Retinal pigment epithelial cell (primary cell): ENCODE measurements at regions not wholly inside any gene's neighbourhood (a gene's known extent, or its start where the extent isn't known, plus 50 kb on each side); places are given as distances from the start of the nearest gene placed in this dataset.

Source experiments
- DNase-seq: peaks from one replicate; pipeline ENCODE4 v3.0.0-alpha.2; 2010; ENCODE audit warnings: low read depth
- H3K4me3 ChIP-seq: 2 replicates; pipeline ENCODE4 v1.5.1; 2011; ENCODE audit warnings: mild to moderate bottlenecking, low read length, control low read depth, moderate library complexity
- TF ChIP-seq, protein P1 (sequence below): conservative IDR thresholded peaks from 2 replicates; pipeline ENCODE4 v1.5.1; 2011; ENCODE audit warnings: low read depth, low read length, control low read depth, inconsistent platforms

DNA sequence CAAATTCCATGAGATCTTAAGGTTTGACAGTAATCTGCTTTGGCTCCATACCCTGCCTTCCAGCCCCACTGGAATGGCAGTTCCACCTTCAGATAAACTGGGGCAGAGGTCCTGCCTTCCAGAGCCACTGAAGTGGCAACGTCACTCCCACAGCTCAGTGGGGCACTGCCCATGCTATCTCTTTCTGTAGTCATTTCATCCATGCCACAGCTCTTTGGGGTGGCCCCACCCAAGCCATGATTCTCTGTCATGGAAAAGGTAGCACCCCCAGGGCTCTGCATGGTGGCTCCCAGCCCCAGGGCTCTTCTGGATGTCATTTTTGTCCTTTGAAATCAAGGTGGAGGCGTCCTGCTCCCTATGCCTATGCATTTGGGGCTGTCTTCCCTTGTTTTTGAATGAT lies 596.5 kb downstream of the SPOCK3 start:
- no peak overlapping the region for H3K4me3 ChIP-seq
- TF ChIP-seq, protein P1, sequence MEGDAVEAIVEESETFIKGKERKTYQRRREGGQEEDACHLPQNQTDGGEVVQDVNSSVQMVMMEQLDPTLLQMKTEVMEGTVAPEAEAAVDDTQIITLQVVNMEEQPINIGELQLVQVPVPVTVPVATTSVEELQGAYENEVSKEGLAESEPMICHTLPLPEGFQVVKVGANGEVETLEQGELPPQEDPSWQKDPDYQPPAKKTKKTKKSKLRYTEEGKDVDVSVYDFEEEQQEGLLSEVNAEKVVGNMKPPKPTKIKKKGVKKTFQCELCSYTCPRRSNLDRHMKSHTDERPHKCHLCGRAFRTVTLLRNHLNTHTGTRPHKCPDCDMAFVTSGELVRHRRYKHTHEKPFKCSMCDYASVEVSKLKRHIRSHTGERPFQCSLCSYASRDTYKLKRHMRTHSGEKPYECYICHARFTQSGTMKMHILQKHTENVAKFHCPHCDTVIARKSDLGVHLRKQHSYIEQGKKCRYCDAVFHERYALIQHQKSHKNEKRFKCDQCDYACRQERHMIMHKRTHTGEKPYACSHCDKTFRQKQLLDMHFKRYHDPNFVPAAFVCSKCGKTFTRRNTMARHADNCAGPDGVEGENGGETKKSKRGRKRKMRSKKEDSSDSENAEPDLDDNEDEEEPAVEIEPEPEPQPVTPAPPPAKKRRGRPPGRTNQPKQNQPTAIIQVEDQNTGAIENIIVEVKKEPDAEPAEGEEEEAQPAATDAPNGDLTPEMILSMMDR, result no peak
- no peak for DNase-seq

DNA sequence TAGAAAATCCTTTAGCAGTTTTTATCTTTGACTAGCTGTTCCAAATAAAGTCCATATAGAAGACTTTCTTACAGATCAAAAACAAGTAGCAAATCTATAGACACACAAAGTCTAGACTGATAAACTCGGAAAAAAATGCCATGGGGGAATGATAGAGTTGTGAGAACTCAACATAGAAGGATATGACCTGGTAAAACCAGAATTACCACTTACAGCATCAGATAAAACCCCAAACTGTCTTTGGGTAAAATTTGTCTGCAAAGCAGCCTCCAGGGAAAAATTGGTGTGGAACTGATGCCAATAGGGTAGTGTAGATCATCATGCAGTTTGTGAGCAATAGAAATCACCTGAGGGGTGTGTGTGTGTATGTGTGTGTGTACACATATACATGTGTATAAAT lies 579.1 kb downstream of the SPOCK3 start:
- no peak for DNase-seq
- TF ChIP-seq, protein P1, result no peak
- no peak overlapping the region for H3K4me3 ChIP-seq

DNA sequence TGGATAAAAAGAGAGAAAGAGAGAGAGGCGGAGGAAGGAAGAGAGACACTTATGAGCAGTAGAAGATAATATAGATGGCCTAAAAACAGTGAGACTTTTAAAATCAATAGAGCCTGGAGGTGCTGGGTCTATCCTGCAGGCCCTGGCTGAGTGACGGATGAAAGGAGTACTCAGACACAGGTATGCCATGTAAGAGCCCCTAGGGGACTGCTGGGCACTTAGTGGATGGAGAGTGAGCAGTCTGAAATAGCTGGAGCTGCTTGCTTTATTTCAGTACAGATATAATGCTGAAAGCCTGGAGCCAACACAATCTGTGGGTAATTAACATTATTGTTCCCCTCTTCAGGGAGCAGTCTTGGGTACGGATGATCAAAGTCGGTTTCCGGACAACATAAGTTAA lies 578.6 kb downstream of the SPOCK3 start:
- DNase-seq, result no peak
- H3K4me3 ChIP-seq, result no peak overlapping the region
- TF ChIP-seq, protein P1, result no peak

DNA sequence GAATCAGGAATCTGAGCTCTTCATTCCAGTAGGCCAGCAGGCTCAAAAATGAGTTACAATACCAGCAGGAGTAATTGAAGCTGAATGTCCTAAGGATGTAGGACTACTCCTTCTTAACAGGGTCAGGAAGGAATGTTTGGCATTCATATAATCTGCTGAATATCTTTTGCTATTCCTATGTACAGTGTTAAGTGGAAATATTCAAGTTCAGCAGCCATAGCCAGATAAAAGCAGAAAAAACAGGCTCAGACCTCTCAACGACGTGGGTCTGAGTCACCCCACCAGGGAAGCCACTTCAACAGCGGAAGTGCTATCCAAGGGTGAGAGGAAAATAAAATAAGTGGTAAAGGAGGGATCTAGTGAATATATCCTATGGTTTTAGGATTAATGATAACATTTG lies 577.0 kb downstream of the SPOCK3 start:
- TF ChIP-seq, protein P1, result no peak
- peak; percentile 86 for DNase-seq

DNA sequence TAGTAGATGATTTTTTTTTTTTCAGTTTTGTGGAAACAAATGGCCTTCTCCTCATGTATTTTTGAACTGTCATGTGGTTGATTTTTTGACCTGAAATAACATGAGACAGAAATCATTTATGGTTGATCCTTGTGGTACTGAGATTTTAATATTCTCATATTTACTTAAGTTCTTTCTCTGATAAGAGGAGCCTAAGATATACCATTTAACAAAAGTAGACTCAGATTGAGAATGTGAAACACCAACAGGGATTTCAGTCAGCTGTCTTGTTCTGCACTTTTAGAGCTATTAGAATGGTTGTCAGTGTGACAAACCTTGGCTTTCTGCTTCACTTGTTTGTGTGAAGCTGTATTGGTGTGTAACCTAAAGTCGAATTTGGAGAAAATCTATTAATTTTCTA lies 575.7 kb downstream of the SPOCK3 start:
- no peak overlapping the region for H3K4me3 ChIP-seq
- DNase-seq, result no peak
- TF ChIP-seq, protein P1, result no peak

More for the DNA sequence above, 577.0 kb downstream of the SPOCK3 start:
- no peak overlapping the region for H3K4me3 ChIP-seq

DNA sequence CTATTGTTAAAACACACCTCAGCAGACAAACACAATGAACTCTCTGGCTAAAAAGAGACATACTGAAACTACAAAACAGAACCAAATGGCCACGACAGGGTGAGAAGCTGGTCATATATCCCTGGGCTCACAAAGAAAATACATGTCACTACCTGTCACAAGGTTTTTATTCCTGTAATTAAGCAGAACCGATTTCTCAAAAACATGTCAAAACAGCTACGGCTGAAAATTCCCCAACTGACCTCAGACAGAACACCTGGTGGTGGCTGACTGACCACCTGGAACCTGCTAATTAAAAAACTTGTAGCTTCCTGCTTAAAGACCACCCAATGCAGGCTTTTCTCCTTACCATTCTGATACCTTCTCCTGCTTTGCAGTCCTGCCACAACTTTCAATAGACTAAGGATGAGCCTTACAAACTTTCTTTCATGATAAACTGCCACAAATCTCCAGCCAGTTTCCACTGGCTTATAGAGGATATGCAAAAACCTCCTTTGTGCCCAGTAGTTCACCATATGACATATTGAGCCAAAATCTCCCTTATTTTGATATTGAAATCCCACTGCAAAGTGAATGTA lies 571.9 kb downstream of the SPOCK3 start:
- TF ChIP-seq, protein P1, result no peak
- H3K4me3 ChIP-seq, result no peak overlapping the region
- DNase-seq, result no peak

DNA sequence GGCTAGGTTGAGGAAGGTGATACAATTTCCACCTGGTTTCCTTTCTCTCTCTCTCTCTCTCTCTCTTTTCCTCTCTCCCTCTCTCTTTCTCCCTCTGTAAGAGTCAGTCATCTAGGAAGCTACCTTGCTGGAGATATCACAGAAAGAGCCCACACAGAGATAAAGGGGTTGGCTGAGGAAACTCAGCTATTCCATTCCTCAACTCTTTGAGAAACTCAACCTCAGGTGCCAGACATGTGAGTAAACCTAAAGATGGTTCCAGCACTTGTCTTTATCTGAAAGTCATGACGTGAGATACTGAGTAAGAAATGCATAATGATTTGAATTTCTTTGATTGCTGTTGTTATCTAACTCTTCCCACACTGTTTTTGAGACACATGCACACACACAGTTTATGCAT lies 564.0 kb downstream of the SPOCK3 start:
- TF ChIP-seq, protein P1, result no peak
- H3K4me3 ChIP-seq, result no peak overlapping the region
- no peak for DNase-seq
